ENCODE measurements at regions not wholly inside any gene's neighbourhood (a gene's known extent, or its start where the extent isn't known, plus 50 kb on each side); places are given as distances from the start of the nearest gene placed in this dataset.

GRCh38 chr5:17989036-17989435 lies 354.8 kb downstream of the TAF11L14 start:
- TF ChIP-seq EZH2phosphoT487 (IDR thresholded peaks at IDR 0.05; ENCODE audit: insufficient read depth, low read depth) (no peak), EZH2 (IDR thresholded peaks at IDR 0.05; ENCODE audit: insufficient read depth, poor library complexity, severe bottlenecking) (no peak)
